Osteoblast (primary cell): ENCODE measurements at regions not wholly inside any gene's neighbourhood (a gene's known extent, or its start where the extent isn't known, plus 50 kb on each side); places are given as distances from the start of the nearest gene placed in this dataset.

ENCODE experiments used
- DNase-seq: peaks from one replicate; pipeline ENCODE4 v3.0.0; 2011; ENCODE audit warnings: low spot score, mixed read lengths; ENCODE audit not compliant: insufficient read length; ENCODE audit errors: missing footprints
- H2AFZ ChIP-seq: 2 replicates; pipeline ENCODE4 v1.6.0; 2011; ENCODE audit warnings: mild to moderate bottlenecking, low read length
- H3K27ac ChIP-seq: 2 replicates; pipeline ENCODE4 v1.5.1; 2011; ENCODE audit warnings: mild to moderate bottlenecking, low read depth, low read length, moderate library complexity
- H3K27me3 ChIP-seq: 2 replicates; pipeline ENCODE4 v1.6.0; 2012; ENCODE audit warnings: mild to moderate bottlenecking, control low read depth, inconsistent platforms, low read length, moderate library complexity; ENCODE audit not compliant: insufficient read depth
- H3K36me3 ChIP-seq: 2 replicates; pipeline ENCODE4 v1.5.1; 2011; ENCODE audit warnings: mild to moderate bottlenecking, low read length, control low read depth, moderate library complexity; ENCODE audit not compliant: insufficient read depth
- H3K4me1 ChIP-seq: 2 replicates; pipeline ENCODE4 v1.5.1; 2011; ENCODE audit warnings: mild to moderate bottlenecking, low read length, control low read depth, moderate library complexity; ENCODE audit not compliant: insufficient read depth
- H3K4me2 ChIP-seq: 2 replicates; pipeline ENCODE4 v1.6.0; 2011; ENCODE audit warnings: mild to moderate bottlenecking, low read length; ENCODE audit not compliant: insufficient read depth
- H3K4me3 ChIP-seq: fragments of 200-600 bp; sonication (generic); 3 replicates; pipeline ENCODE4 v1.5.1; 2012; ENCODE audit warnings: mild to moderate bottlenecking, low read length, inconsistent platforms; ENCODE audit not compliant: insufficient read depth
- H3K79me2 ChIP-seq: 2 replicates; pipeline ENCODE4 v1.6.0; 2012; ENCODE audit warnings: mild to moderate bottlenecking, low read length, control low read depth, inconsistent platforms; ENCODE audit not compliant: insufficient read depth
- H3K9me3 ChIP-seq: 2 replicates; pipeline ENCODE4 v1.5.1; 2011; ENCODE audit warnings: low read depth, low read length, control low read depth
- H4K20me1 ChIP-seq: 2 replicates; pipeline ENCODE4 v1.6.0; 2012; ENCODE audit warnings: mild to moderate bottlenecking, low read length, control low read depth; ENCODE audit not compliant: insufficient read depth
- CTCF ChIP-seq: IDR thresholded peaks from 2 replicates; pipeline ENCODE4 v1.5.1; 2011; ENCODE audit warnings: mild to moderate bottlenecking, low read depth, low read length, moderate library complexity; ENCODE audit errors: extremely low read depth

GRCh38 chr18:57275111-57275510 lies 77.2 kb upstream of the ST8SIA3 start:
- Histone ChIP-seq H3K4me2 (no peak overlapping the region), H3K36me3 (no peaks in the 10 kb centered on the region), H3K27ac (no peak overlapping the region), H4K20me1 (no peaks in the 10 kb centered on the region), H3K9me3 (no peaks in the 10 kb centered on the region), H2AFZ (no peak overlapping the region), H3K79me2 (no peaks in the 10 kb centered on the region), H3K27me3 (no peaks in the 10 kb centered on the region), H3K4me3 (no peak overlapping the region), H3K4me1 (no peaks in the 10 kb centered on the region)
- TF ChIP-seq CTCF, result no peak
- no peak for DNase-seq

GRCh38 chr18:57276829-57277228 lies 75.5 kb upstream of the ST8SIA3 start:
- DNase-seq, result no peak
- H2AFZ ChIP-seq, result no peak overlapping the region
- no peaks in the 10 kb centered on the region for H3K27me3 ChIP-seq
- H3K4me3 ChIP-seq, result no peak overlapping the region
- H3K9me3 ChIP-seq, result no peaks in the 10 kb centered on the region
- H3K79me2 ChIP-seq, result no peaks in the 10 kb centered on the region
- no peak overlapping the region for H3K27ac ChIP-seq
- no peak for TF ChIP-seq CTCF
- no peaks in the 10 kb centered on the region for H4K20me1 ChIP-seq
- H3K4me1 ChIP-seq, result no peaks in the 10 kb centered on the region
- no peak overlapping the region for H3K4me2 ChIP-seq
- no peaks in the 10 kb centered on the region for H3K36me3 ChIP-seq

- no peaks in the 10 kb centered on the region for H3K4me1 ChIP-seq
- H3K27ac ChIP-seq, result no peak overlapping the region
- no peak overlapping the region for H2AFZ ChIP-seq
- no peak overlapping the region for H3K4me2 ChIP-seq
- no peaks in the 10 kb centered on the region for H3K36me3 ChIP-seq
- no peak overlapping the region for H3K4me3 ChIP-seq
- no peaks in the 10 kb centered on the region for H3K27me3 ChIP-seq
- H3K79me2 ChIP-seq, result no peaks in the 10 kb centered on the region
- DNase-seq, result no peak
- H4K20me1 ChIP-seq, result no peaks in the 10 kb centered on the region
- no peaks in the 10 kb centered on the region for H3K9me3 ChIP-seq
- TF ChIP-seq CTCF, result no peak
Observed at GRCh38 chr18:57278933-57279332, 73.4 kb upstream of the ST8SIA3 start.

- Histone ChIP-seq H3K4me3 (no peak overlapping the region), H3K4me2 (no peak overlapping the region), H3K4me1 (no peaks in the 10 kb centered on the region), H3K27me3 (no peaks in the 10 kb centered on the region), H2AFZ (no peak overlapping the region), H3K79me2 (no peaks in the 10 kb centered on the region), H3K9me3 (no peaks in the 10 kb centered on the region), H3K27ac (no peak overlapping the region), H3K36me3 (no peaks in the 10 kb centered on the region), H4K20me1 (no peaks in the 10 kb centered on the region)
- TF ChIP-seq CTCF, result no peak
- DNase-seq, result no peak
Observed at GRCh38 chr18:57281519-57281918, 70.8 kb upstream of the ST8SIA3 start.
